ENCODE measurements at regions not wholly inside any gene's neighbourhood (a gene's known extent, or its start where the extent isn't known, plus 50 kb on each side); places are given as distances from the start of the nearest gene placed in this dataset.
A peak's percentile ranks its signal among the peaks of the same experiment; 100 is the strongest.
"Not testable (repeated sequence)": the region's sequence is repeated elsewhere in the genome, so short reads cannot be mapped to it uniquely, and the experiment has no call there.

- DNase-seq = no peak
- intact Hi-C loops (cut with DNase I) = no loop called here
- no peak for ATAC-seq (ENCODE audit: poor library complexity)
These were observed 862.2 kb downstream of the RPS29 start for GRCh38 chr14:48723841-48724495.

GRCh38 chr14:48714366-48714765 lies 871.8 kb downstream of the RPS29 start:
- ATAC-seq (ENCODE audit: poor library complexity) (no peak), DNase-seq (no peak)
- intact Hi-C loops (cut with DNase I) = no loop called here

GRCh38 chr14:48710133-48710532 lies 876.0 kb downstream of the RPS29 start:
- intact Hi-C loops (cut with DNase I) = no loop called here
- no peak for DNase-seq
- no peak for ATAC-seq (ENCODE audit: poor library complexity)

- DNase-seq = no peak
- intact Hi-C loops (cut with DNase I) = no loop called here
- ATAC-seq (ENCODE audit: poor library complexity) = no peak
These were observed 876.8 kb downstream of the RPS29 start for GRCh38 chr14:48709277-48709785.

- intact Hi-C loops (cut with DNase I) = no loop called here
- ATAC-seq (ENCODE audit: poor library complexity) (no peak), DNase-seq (no peak)
These were observed 881.5 kb downstream of the RPS29 start for GRCh38 chr14:48704639-48705038.

- peak; percentile 82 for ATAC-seq (ENCODE audit: poor library complexity)
These were observed 882.3 kb downstream of the RPS29 start for GRCh38 chr14:48703728-48704467.

GRCh38 chr14:48697362-48697761 lies 888.8 kb downstream of the RPS29 start:
- intact Hi-C loops (cut with DNase I); DNase-seq; ATAC-seq (ENCODE audit: poor library complexity): not testable (repeated sequence)

More at GRCh38 chr14:48703728-48704467, 882.3 kb downstream of the RPS29 start:
- intact Hi-C loops (cut with DNase I) = no loop called here
- DNase-seq = no peak

GRCh38 chr14:48693793-48694192 lies 892.4 kb downstream of the RPS29 start:
- DNase-seq (no peak), ATAC-seq (ENCODE audit: poor library complexity) (no peak)
- intact Hi-C loops (cut with DNase I) = no loop called here

- intact Hi-C loops (cut with DNase I) = no loop called here
- ATAC-seq (ENCODE audit: poor library complexity) (no peak), DNase-seq (no peak)
These were observed 895.8 kb downstream of the RPS29 start for GRCh38 chr14:48690349-48690748.

GRCh38 chr14:48686650-48687049 lies 899.5 kb downstream of the RPS29 start:
- intact Hi-C loops (cut with DNase I) = no loop called here
- ATAC-seq (ENCODE audit: poor library complexity) = no peak
- no peak for DNase-seq

GRCh38 chr14:48672506-48672905 lies 913.7 kb downstream of the RPS29 start:
- intact Hi-C loops (cut with DNase I) = no loop called here
- no peak for DNase-seq
- no peak for ATAC-seq (ENCODE audit: poor library complexity)

GRCh38 chr14:48670939-48671338 lies 915.2 kb downstream of the RPS29 start:
- intact Hi-C loops (cut with DNase I) = no loop called here
- DNase-seq (no peak), ATAC-seq (ENCODE audit: poor library complexity) (no peak)

GRCh38 chr14:48665077-48665784 lies 920.9 kb downstream of the RPS29 start:
- ATAC-seq (ENCODE audit: poor library complexity) (no peak), DNase-seq (no peak)
- intact Hi-C loops (cut with DNase I) = no loop called here

GRCh38 chr14:48643241-48643640 lies 942.9 kb downstream of the RPS29 start:
- intact Hi-C loops (cut with DNase I) = no loop called here
- DNase-seq (no peak), ATAC-seq (ENCODE audit: poor library complexity) (no peak)

GRCh38 chr14:48628870-48629269 lies 953.5 kb upstream of the MDGA2 start:
- intact Hi-C loops (cut with DNase I) = no loop called here
- ATAC-seq (ENCODE audit: poor library complexity) (no peak), DNase-seq (no peak)

GRCh38 chr14:48622980-48623379 lies 947.6 kb upstream of the MDGA2 start:
- intact Hi-C loops (cut with DNase I) = no loop called here
- DNase-seq = no peak
- no peak for ATAC-seq (ENCODE audit: poor library complexity)

- ATAC-seq (ENCODE audit: poor library complexity) (no peak), DNase-seq (no peak)
- intact Hi-C loops (cut with DNase I) = no loop called here
These were observed 942.7 kb upstream of the MDGA2 start for GRCh38 chr14:48618057-48618456.

GRCh38 chr14:48616931-48617330 lies 941.5 kb upstream of the MDGA2 start:
- no peak for ATAC-seq (ENCODE audit: poor library complexity)
- intact Hi-C loops (cut with DNase I) = no loop called here

GRCh38 chr14:48615618-48616017 lies 940.2 kb upstream of the MDGA2 start:
- ATAC-seq (ENCODE audit: poor library complexity) (no peak), DNase-seq (no peak)
- intact Hi-C loops (cut with DNase I) = no loop called here

More at GRCh38 chr14:48616931-48617330, 941.5 kb upstream of the MDGA2 start:
- DNase-seq = no peak

- no peak for ATAC-seq (ENCODE audit: poor library complexity)
- intact Hi-C loops (cut with DNase I) = no loop called here
- no peak for DNase-seq
These were observed 938.6 kb upstream of the MDGA2 start for GRCh38 chr14:48614003-48614402.
